Inferior parietal cortex (tissue), 1 donor: ENCODE measurements at regions not wholly inside any gene's neighbourhood (a gene's known extent, or its start where the extent isn't known, plus 50 kb on each side); places are given as distances from the start of the nearest gene placed in this dataset.

Experiments used
- DNase-seq: peaks from one replicate; pipeline ENCODE4 v3.0.0-alpha.2; 2016; ENCODE audit errors: extremely low spot score

GRCh38 chr20:40806929-40807820 is 118.1 kb upstream of the MAFB start:
- DNase-seq: no peak

GRCh38 chr20:40807821-40808170 is 118.8 kb upstream of the MAFB start:
- no peak for DNase-seq

- DNase-seq: no peak
These were observed 119.9 kb upstream of the MAFB start for GRCh38 chr20:40808936-40809335.

- DNase-seq: no peak
These were observed 120.3 kb upstream of the MAFB start for GRCh38 chr20:40809361-40809760.

GRCh38 chr20:40810332-40811000 is 121.4 kb upstream of the MAFB start:
- no peak for DNase-seq

- DNase-seq: no peak
These were observed 122.0 kb upstream of the MAFB start for GRCh38 chr20:40811004-40811403.

- DNase-seq: no peak
These were observed 122.8 kb upstream of the MAFB start for GRCh38 chr20:40811660-40812414.

- DNase-seq: no peak
These were observed 123.4 kb upstream of the MAFB start for GRCh38 chr20:40812415-40812925.

- DNase-seq: no peak
These were observed 124.0 kb upstream of the MAFB start for GRCh38 chr20:40813029-40813431.

- DNase-seq: no peak
These were observed 124.9 kb upstream of the MAFB start for GRCh38 chr20:40813708-40814630.

GRCh38 chr20:40814631-40814960 is 125.6 kb upstream of the MAFB start:
- no peak for DNase-seq

GRCh38 chr20:40815156-40816038 is 126.4 kb upstream of the MAFB start:
- DNase-seq: no peak

- no peak for DNase-seq
These were observed 127.0 kb upstream of the MAFB start for GRCh38 chr20:40816039-40816352.

- DNase-seq: no peak
These were observed 132.4 kb upstream of the MAFB start for GRCh38 chr20:40821429-40821828.

GRCh38 chr20:40826699-40827098 is 137.7 kb upstream of the MAFB start:
- no peak for DNase-seq

GRCh38 chr20:40835321-40835720 is 146.3 kb upstream of the MAFB start:
- DNase-seq: no peak

GRCh38 chr20:40838509-40838908 is 149.5 kb upstream of the MAFB start:
- no peak for DNase-seq

GRCh38 chr20:40843251-40843650 is 154.2 kb upstream of the MAFB start:
- DNase-seq: peak; percentile 13

GRCh38 chr20:40844332-40844731 is 155.3 kb upstream of the MAFB start:
- DNase-seq: no peak

GRCh38 chr20:40848096-40848495 is 159.1 kb upstream of the MAFB start:
- no peak for DNase-seq

- no peak for DNase-seq
These were observed 159.5 kb upstream of the MAFB start for GRCh38 chr20:40848526-40848925.
